Rectal smooth muscle tissue (tissue), 1 donor: ENCODE measurements at regions not wholly inside any gene's neighbourhood (a gene's known extent, or its start where the extent isn't known, plus 50 kb on each side); places are given as distances from the start of the nearest gene placed in this dataset.
A peak's percentile ranks its signal among the peaks of the same experiment; 100 is the strongest.

ENCODE experiments used
- H3K27ac ChIP-seq: one replicate; pipeline ENCODE4 v1.7.0; 2013; ENCODE audit warnings: low read depth, low read length, inconsistent platforms
- H3K27me3 ChIP-seq: one replicate; pipeline ENCODE4 v1.7.0; 2013; ENCODE audit warnings: low read length; ENCODE audit not compliant: control insufficient read depth, insufficient read depth
- H3K36me3 ChIP-seq: one replicate; pipeline ENCODE4 v1.7.0; 2013; ENCODE audit warnings: low read length; ENCODE audit not compliant: control insufficient read depth, insufficient read depth
- H3K4me1 ChIP-seq: one replicate; pipeline ENCODE4 v1.7.0; 2013; ENCODE audit warnings: low read length; ENCODE audit not compliant: control insufficient read depth, insufficient read depth
- H3K4me3 ChIP-seq: one replicate; pipeline ENCODE4 v1.7.0; 2013; ENCODE audit warnings: low read length
- H3K9ac ChIP-seq: one replicate; pipeline ENCODE4 v1.7.0; 2013; ENCODE audit warnings: low read length

GRCh38 chr12:45669093-45669492, 60.4 kb upstream of the ARID2 start:
- Histone ChIP-seq H3K4me1 (peaks cover 3% of the 10 kb centered on the region), H3K27me3 (no peaks in the 10 kb centered on the region), H3K27ac (no peak overlapping the region), H3K9ac (no peak overlapping the region), H3K36me3 (no peaks in the 10 kb centered on the region), H3K4me3 (no peak overlapping the region)

GRCh38 chr12:45669792-45670191, 59.7 kb upstream of the ARID2 start:
- H3K9ac ChIP-seq: no peak overlapping the region
- peaks cover 3% of the 10 kb centered on the region for H3K4me1 ChIP-seq

GRCh38 chr12:45670346-45671065, 59.0 kb upstream of the ARID2 start:
- Histone ChIP-seq H3K9ac (no peak overlapping the region), H3K4me1 (peaks cover 5% of the 10 kb centered on the region), H3K4me3 (no peak overlapping the region), H3K36me3 (no peaks in the 10 kb centered on the region), H3K27me3 (no peaks in the 10 kb centered on the region), H3K27ac (no peak overlapping the region)

More at GRCh38 chr12:45669792-45670191, 59.7 kb upstream of the ARID2 start:
- Histone ChIP-seq H3K36me3 (no peaks in the 10 kb centered on the region), H3K27me3 (no peaks in the 10 kb centered on the region), H3K27ac (no peak overlapping the region), H3K4me3 (no peak overlapping the region)

GRCh38 chr12:45671254-45671653, 58.3 kb upstream of the ARID2 start:
- Histone ChIP-seq H3K27me3 (no peaks in the 10 kb centered on the region), H3K36me3 (no peaks in the 10 kb centered on the region), H3K27ac (peak overlapping the region; percentile 15), H3K9ac (no peak overlapping the region), H3K4me3 (no peak overlapping the region), H3K4me1 (peaks cover 5% of the 10 kb centered on the region)

GRCh38 chr12:45674181-45674977, 55.1 kb upstream of the ARID2 start:
- no peak overlapping the region for H3K27ac ChIP-seq
- H3K4me1 ChIP-seq: peaks cover 5% of the 10 kb centered on the region
- no peaks in the 10 kb centered on the region for H3K36me3 ChIP-seq
- H3K4me3 ChIP-seq: no peak overlapping the region
- H3K9ac ChIP-seq: no peak overlapping the region
- no peaks in the 10 kb centered on the region for H3K27me3 ChIP-seq

- H3K4me3 ChIP-seq: no peak overlapping the region
- no peak overlapping the region for H3K9ac ChIP-seq
- H3K27me3 ChIP-seq: no peaks in the 10 kb centered on the region
These were observed 54.0 kb upstream of the ARID2 start for GRCh38 chr12:45675534-45675933.

More at GRCh38 chr12:45675534-45675933, 54.0 kb upstream of the ARID2 start:
- peaks cover 5% of the 10 kb centered on the region for H3K4me1 ChIP-seq
- no peaks in the 10 kb centered on the region for H3K36me3 ChIP-seq
- no peak overlapping the region for H3K27ac ChIP-seq
